Endodermal cell (in vitro differentiated cells): ENCODE measurements at regions not wholly inside any gene's neighbourhood (a gene's known extent, or its start where the extent isn't known, plus 50 kb on each side); places are given as distances from the start of the nearest gene placed in this dataset.

Source experiments
- DNase-seq: peaks from one replicate; pipeline ENCODE4 v3.0.0-alpha.2; 2017
- H3K27ac ChIP-seq: 2 replicates; pipeline ENCODE4 v1.5.1; 2013; ENCODE audit warnings: mild to moderate bottlenecking, low read depth, low read length, moderate library complexity
- H3K27me3 ChIP-seq: 2 replicates; pipeline ENCODE4 v1.6.1; 2013; ENCODE audit warnings: mild to moderate bottlenecking, low read length, moderate library complexity; ENCODE audit not compliant: insufficient read depth, control insufficient read depth, poor library complexity, severe bottlenecking
- H3K36me3 ChIP-seq: 2 replicates; pipeline ENCODE4 v1.7.0; 2013; ENCODE audit warnings: mild to moderate bottlenecking, low read length, moderate library complexity; ENCODE audit not compliant: control insufficient read depth, insufficient read depth
- H3K4me1 ChIP-seq: one replicate; pipeline ENCODE4 v1.7.0; 2013; ENCODE audit warnings: low read length; ENCODE audit not compliant: control insufficient read depth, insufficient read depth
- H3K4me3 ChIP-seq: 2 replicates; pipeline ENCODE4 v1.5.1; 2013; ENCODE audit warnings: mild to moderate bottlenecking, low read length, moderate library complexity
- H3K9ac ChIP-seq: 2 replicates; pipeline ENCODE4 v1.6.1; 2013; ENCODE audit warnings: mild to moderate bottlenecking, low read length, moderate library complexity; ENCODE audit not compliant: poor library complexity, severe bottlenecking; ENCODE audit errors: extremely low read depth
- H3K9me3 ChIP-seq: 2 replicates; pipeline ENCODE4 v1.6.1; 2013; ENCODE audit warnings: mild to moderate bottlenecking, low read length, moderate library complexity; ENCODE audit not compliant: control insufficient read depth
- H3K27ac Mint-ChIP-seq: 2 replicates; pipeline ENCODE4 v1.8.0; 2020; ENCODE audit warnings: mixed read lengths
- H3K27me3 Mint-ChIP-seq: 2 replicates; pipeline ENCODE4 v1.8.0; 2021; ENCODE audit warnings: mild to moderate bottlenecking, mixed read lengths; ENCODE audit not compliant: insufficient read depth
- H3K36me3 Mint-ChIP-seq: 2 replicates; pipeline ENCODE4 v1.8.0; 2020; ENCODE audit warnings: low read depth, mixed read lengths
- H3K4me1 Mint-ChIP-seq: 2 replicates; pipeline ENCODE4 v1.8.0; 2020; ENCODE audit warnings: mixed read lengths
- H3K4me3 Mint-ChIP-seq: 2 replicates; pipeline ENCODE4 v1.8.0; 2020; ENCODE audit warnings: mild to moderate bottlenecking, moderate library complexity, mixed read lengths
- H3K9me3 Mint-ChIP-seq: 2 replicates; pipeline ENCODE4 v1.8.0; 2020; ENCODE audit warnings: mild to moderate bottlenecking, mixed read lengths
- WGBS, 2 experiments: methylation state at CpG; one replicate each; pipeline versions ENCODE4 v1.1.5 to v1.1.7; 2013; ENCODE audit warnings: missing lambda C conversion rate in 2 of 2, mixed read lengths in 1 of 2; ENCODE audit not compliant: insufficient coverage in 1 of 2, insufficient read length in 1 of 2; 5-methylcytosine and 5-hydroxymethylcytosine counted together
- TF ChIP-seq, protein P1 (sequence below): fragments of 200-600 bp; sonication (generic); conservative IDR thresholded peaks from 2 replicates; pipeline ENCODE4 v1.5.0; 2021; ENCODE audit warnings: antibody characterized with exemption, mild to moderate bottlenecking

DNA sequence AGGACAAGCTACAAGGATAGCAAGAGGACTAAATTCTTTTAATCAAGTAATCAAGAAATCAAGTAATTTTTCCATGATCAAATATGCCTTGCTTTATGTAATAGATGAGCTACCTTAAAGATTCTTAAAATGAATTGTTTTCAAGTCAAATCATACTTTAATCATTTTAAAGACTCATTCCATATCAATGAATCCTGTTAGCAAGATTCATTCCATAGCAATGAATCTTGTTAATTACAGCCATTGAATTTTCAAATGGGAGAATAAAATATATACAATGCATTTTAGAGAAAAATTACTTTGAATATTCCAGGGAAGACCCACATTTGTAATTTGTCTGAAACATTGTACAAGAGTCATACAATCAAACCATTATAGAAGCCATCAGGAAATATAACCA, 145.7 kb downstream of the RFX6 start:
- peaks cover 6% of the 10 kb centered on the region for H3K9me3 Mint-ChIP-seq
- H3K27me3 Mint-ChIP-seq: peaks cover 10% of the 10 kb centered on the region
- H3K9me3 ChIP-seq: peaks cover 3% of the 10 kb centered on the region
- DNase-seq: no peak
- H3K36me3 Mint-ChIP-seq: no peaks in the 10 kb centered on the region
- TF ChIP-seq, protein P1, sequence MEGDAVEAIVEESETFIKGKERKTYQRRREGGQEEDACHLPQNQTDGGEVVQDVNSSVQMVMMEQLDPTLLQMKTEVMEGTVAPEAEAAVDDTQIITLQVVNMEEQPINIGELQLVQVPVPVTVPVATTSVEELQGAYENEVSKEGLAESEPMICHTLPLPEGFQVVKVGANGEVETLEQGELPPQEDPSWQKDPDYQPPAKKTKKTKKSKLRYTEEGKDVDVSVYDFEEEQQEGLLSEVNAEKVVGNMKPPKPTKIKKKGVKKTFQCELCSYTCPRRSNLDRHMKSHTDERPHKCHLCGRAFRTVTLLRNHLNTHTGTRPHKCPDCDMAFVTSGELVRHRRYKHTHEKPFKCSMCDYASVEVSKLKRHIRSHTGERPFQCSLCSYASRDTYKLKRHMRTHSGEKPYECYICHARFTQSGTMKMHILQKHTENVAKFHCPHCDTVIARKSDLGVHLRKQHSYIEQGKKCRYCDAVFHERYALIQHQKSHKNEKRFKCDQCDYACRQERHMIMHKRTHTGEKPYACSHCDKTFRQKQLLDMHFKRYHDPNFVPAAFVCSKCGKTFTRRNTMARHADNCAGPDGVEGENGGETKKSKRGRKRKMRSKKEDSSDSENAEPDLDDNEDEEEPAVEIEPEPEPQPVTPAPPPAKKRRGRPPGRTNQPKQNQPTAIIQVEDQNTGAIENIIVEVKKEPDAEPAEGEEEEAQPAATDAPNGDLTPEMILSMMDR: no peak
- H3K27me3 ChIP-seq: peaks cover 9% of the 10 kb centered on the region
- H3K4me1 Mint-ChIP-seq: peaks cover 14% of the 10 kb centered on the region
- H3K9ac ChIP-seq: no peak overlapping the region
- H3K27ac ChIP-seq: no peak overlapping the region
- peaks cover 3% of the 10 kb centered on the region for H3K4me1 ChIP-seq
- no peaks in the 10 kb centered on the region for H3K36me3 ChIP-seq
- no peak overlapping the region for H3K27ac Mint-ChIP-seq
- no peak overlapping the region for H3K4me3 ChIP-seq
- no peak overlapping the region for H3K4me3 Mint-ChIP-seq

DNA sequence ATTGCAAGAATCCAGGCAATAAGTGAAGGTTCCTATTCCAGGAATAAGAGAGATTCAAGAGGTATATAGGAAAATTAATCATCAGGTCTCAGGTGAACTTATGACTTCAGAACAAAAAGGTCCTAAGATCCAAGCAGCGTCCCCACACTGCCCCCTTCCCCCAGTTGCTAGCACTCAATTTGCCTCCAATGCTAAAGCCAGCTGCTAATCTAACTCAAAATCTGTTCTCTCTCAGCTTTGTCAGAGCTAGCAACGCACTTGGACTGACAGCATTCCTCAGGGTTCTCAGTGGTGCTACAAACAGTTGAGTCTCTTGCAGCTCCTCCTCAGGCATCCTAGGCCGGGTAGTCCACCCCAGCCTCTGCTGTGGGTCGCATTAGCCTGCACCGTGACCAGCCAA, 148.3 kb downstream of the RFX6 start:
- Histone ChIP-seq H3K4me1 (peaks cover 3% of the 10 kb centered on the region), H3K9ac (no peak overlapping the region), H3K4me3 (no peak overlapping the region), H3K9me3 (no peaks in the 10 kb centered on the region), H3K36me3 (no peaks in the 10 kb centered on the region), H3K27ac (no peak overlapping the region), H3K27me3 (peaks cover 9% of the 10 kb centered on the region)
- peak; percentile 61 for DNase-seq
- peaks cover 4% of the 10 kb centered on the region for H3K27me3 Mint-ChIP-seq
- H3K4me1 Mint-ChIP-seq: peaks cover 14% of the 10 kb centered on the region
- no peak overlapping the region for H3K27ac Mint-ChIP-seq
- H3K36me3 Mint-ChIP-seq: no peaks in the 10 kb centered on the region
- H3K9me3 Mint-ChIP-seq: no peaks in the 10 kb centered on the region
- TF ChIP-seq, protein P1: peak; percentile 63
- 80 to 86% methylated on average over 1 to 5 of the region's 5 CpGs for WGBS, 2 experiments
- no peak overlapping the region for H3K4me3 Mint-ChIP-seq

DNA sequence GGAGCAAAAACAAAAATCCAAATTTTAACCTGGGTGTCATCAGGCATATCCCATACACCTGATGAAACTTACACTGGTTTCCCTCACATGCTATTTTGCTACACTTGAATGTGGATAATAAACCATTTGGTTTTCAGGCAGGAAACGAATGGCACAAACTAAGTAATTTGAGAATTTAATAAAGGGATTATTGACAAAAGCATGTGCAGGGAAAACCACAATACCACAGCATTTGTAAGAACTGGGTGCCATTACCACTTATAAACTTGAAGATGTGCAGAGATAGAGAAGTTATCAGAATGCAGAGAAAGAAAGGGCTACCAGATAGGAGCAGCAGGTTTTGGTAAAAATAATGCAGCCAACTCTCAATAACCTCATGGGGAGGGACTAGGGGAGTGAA, 151.2 kb downstream of the RFX6 start:
- peaks cover 2% of the 10 kb centered on the region for H3K27me3 Mint-ChIP-seq
- TF ChIP-seq, protein P1: no peak
- H3K4me1 Mint-ChIP-seq: peaks cover 14% of the 10 kb centered on the region
- no peaks in the 10 kb centered on the region for H3K36me3 Mint-ChIP-seq
- H3K9me3 Mint-ChIP-seq: no peaks in the 10 kb centered on the region
- H3K4me3 Mint-ChIP-seq: no peak overlapping the region
- H3K27ac Mint-ChIP-seq: no peak overlapping the region
- Histone ChIP-seq H3K4me3 (no peak overlapping the region), H3K9ac (no peak overlapping the region), H3K36me3 (no peaks in the 10 kb centered on the region), H3K9me3 (no peaks in the 10 kb centered on the region), H3K4me1 (peaks cover 3% of the 10 kb centered on the region), H3K27me3 (peaks cover 9% of the 10 kb centered on the region), H3K27ac (no peak overlapping the region)
- 79 to 91% methylated on average over 1 of the region's 1 CpG for WGBS, 2 experiments
- DNase-seq: no peak
